Chondrocyte (in vitro differentiated cells): ENCODE measurements at regions not wholly inside any gene's neighbourhood (a gene's known extent, or its start where the extent isn't known, plus 50 kb on each side); places are given as distances from the start of the nearest gene placed in this dataset.
"Not testable (repeated sequence)": the region's sequence is repeated elsewhere in the genome, so short reads cannot be mapped to it uniquely, and the experiment has no call there.

Experiments
- DNase-seq: peaks from one replicate; pipeline ENCODE4 v3.0.0; 2021; ENCODE audit warnings: mixed read lengths, low spot score
- H3K27ac Mint-ChIP-seq: one replicate; pipeline ENCODE4 v1.8.0; 2021; ENCODE audit warnings: mild to moderate bottlenecking, moderate library complexity, mixed read lengths; ENCODE audit not compliant: unreplicated experiment
- H3K27me3 Mint-ChIP-seq: 2 replicates; pipeline ENCODE4 v1.8.0; 2021; ENCODE audit warnings: low read depth, mixed read lengths
- H3K36me3 Mint-ChIP-seq: 2 replicates; pipeline ENCODE4 v1.8.0; 2021; ENCODE audit warnings: low read depth, mixed read lengths
- H3K4me1 Mint-ChIP-seq: 2 replicates; pipeline ENCODE4 v1.8.0; 2021; ENCODE audit warnings: low read depth, mild to moderate bottlenecking, mixed read lengths
- H3K4me3 Mint-ChIP-seq: one replicate; pipeline ENCODE4 v1.8.0; 2021; ENCODE audit warnings: mild to moderate bottlenecking, moderate library complexity, mixed read lengths; ENCODE audit not compliant: unreplicated experiment
- H3K9me3 Mint-ChIP-seq: 2 replicates; pipeline ENCODE4 v1.8.0; 2021; ENCODE audit warnings: low read depth, mixed read lengths
- TF ChIP-seq, protein P1 (sequence below): fragments of 200-600 bp; sonication (generic); IDR thresholded peaks from 2 replicates; pipeline ENCODE4 v1.5.0; 2021; ENCODE audit warnings: antibody characterized with exemption, mild to moderate bottlenecking, moderate library complexity

DNA sequence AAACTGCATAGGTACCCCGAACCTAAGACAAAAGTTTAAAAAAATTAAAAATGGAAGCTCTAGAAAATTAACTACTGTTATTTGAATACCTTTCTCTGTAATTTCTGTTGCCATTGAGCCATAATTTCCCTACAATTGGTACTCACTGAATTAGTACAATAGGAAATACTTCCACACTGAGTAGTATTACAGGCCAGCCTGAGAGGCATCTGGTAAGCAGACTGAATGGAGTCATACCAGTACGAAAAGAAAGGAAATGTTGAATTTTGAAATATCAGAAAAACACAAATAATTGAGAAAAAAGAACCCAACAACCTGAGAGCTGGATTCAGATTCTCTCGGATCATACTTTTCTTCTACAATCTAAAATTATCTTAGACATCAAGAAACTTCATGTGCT lies 791.3 kb downstream of the TENT5A start:
- H3K27me3 Mint-ChIP-seq, result peaks cover 2% of the 10 kb centered on the region
- DNase-seq, result no peak
- no peaks in the 10 kb centered on the region for H3K36me3 Mint-ChIP-seq
- TF ChIP-seq, protein P1, sequence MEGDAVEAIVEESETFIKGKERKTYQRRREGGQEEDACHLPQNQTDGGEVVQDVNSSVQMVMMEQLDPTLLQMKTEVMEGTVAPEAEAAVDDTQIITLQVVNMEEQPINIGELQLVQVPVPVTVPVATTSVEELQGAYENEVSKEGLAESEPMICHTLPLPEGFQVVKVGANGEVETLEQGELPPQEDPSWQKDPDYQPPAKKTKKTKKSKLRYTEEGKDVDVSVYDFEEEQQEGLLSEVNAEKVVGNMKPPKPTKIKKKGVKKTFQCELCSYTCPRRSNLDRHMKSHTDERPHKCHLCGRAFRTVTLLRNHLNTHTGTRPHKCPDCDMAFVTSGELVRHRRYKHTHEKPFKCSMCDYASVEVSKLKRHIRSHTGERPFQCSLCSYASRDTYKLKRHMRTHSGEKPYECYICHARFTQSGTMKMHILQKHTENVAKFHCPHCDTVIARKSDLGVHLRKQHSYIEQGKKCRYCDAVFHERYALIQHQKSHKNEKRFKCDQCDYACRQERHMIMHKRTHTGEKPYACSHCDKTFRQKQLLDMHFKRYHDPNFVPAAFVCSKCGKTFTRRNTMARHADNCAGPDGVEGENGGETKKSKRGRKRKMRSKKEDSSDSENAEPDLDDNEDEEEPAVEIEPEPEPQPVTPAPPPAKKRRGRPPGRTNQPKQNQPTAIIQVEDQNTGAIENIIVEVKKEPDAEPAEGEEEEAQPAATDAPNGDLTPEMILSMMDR, result no peak
- no peak overlapping the region for H3K27ac Mint-ChIP-seq
- H3K9me3 Mint-ChIP-seq, result peaks cover 6% of the 10 kb centered on the region
- H3K4me1 Mint-ChIP-seq, result no peaks in the 10 kb centered on the region
- H3K4me3 Mint-ChIP-seq, result no peak overlapping the region

DNA sequence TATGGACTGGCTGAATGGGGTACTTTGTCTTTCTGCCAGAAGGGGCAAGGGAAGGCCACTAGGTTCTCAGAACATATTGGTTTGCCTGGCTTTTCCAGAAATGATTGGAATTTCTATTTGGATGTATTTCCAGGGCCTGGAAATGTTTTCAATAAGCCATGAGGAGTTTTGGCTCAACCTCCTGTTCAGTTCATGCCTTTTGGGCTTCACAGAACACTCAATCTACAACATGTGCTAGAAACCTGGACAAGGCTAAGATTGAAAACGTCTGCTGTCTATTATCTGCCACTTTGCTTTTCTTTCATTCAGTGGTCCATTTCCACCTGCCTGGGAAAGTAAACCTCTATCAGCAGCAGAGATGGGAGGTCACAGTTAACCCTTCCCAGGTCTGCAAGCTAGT lies 793.4 kb downstream of the TENT5A start:
- no peaks in the 10 kb centered on the region for H3K36me3 Mint-ChIP-seq
- TF ChIP-seq, protein P1, result no peak
- peaks cover 4% of the 10 kb centered on the region for H3K27me3 Mint-ChIP-seq
- no peak for DNase-seq
- no peaks in the 10 kb centered on the region for H3K4me1 Mint-ChIP-seq
- H3K9me3 Mint-ChIP-seq, result no peaks in the 10 kb centered on the region
- H3K27ac Mint-ChIP-seq, result no peak overlapping the region
- H3K4me3 Mint-ChIP-seq, result no peak overlapping the region

DNA sequence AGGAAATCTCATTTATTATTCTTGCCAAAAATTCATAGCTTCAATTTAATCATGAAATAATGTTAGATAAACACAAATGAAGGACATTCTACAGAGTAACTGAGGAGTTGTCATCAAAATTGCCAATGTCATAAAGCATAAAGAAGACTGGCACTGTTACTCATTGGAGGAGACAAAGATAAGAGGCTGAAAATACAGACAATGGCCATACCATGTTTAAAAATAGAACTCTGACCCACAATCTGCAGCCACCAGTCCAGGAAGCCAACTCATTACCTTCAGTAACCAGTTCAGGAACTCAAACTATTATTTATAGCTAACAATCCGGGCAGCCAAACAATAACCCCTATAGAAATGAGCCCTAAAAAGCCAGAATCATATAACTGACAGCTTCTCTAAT lies 795.6 kb downstream of the TENT5A start:
- peaks cover 4% of the 10 kb centered on the region for H3K27me3 Mint-ChIP-seq
- H3K4me1 Mint-ChIP-seq, result no peaks in the 10 kb centered on the region
- no peaks in the 10 kb centered on the region for H3K36me3 Mint-ChIP-seq
- no peaks in the 10 kb centered on the region for H3K9me3 Mint-ChIP-seq
- TF ChIP-seq, protein P1, result no peak
- H3K27ac Mint-ChIP-seq, result no peak overlapping the region
- no peak for DNase-seq
- no peak overlapping the region for H3K4me3 Mint-ChIP-seq

DNA sequence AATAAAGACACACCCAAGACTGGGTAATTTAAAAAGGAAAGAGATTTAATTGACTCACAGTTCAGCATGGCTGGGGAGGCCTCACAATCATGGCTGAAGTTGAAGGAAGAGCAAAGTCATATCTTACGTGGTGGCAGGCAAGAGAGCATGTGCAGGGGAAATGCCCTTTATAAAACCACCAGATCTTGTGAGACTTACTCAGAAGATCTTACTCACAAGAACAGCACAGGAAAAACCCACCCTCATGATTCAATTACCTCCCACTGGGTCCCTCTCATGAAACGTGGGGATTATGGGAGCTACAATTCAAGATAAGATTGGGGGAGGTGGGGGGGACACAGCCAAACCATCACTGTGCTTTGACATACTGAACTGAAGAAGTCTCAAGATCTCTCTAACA lies 800.0 kb downstream of the TENT5A start:
- H3K27ac Mint-ChIP-seq, H3K9me3 Mint-ChIP-seq, H3K36me3 Mint-ChIP-seq, H3K4me3 Mint-ChIP-seq, H3K4me1 Mint-ChIP-seq, H3K27me3 Mint-ChIP-seq, DNase-seq: not testable (repeated sequence)

DNA sequence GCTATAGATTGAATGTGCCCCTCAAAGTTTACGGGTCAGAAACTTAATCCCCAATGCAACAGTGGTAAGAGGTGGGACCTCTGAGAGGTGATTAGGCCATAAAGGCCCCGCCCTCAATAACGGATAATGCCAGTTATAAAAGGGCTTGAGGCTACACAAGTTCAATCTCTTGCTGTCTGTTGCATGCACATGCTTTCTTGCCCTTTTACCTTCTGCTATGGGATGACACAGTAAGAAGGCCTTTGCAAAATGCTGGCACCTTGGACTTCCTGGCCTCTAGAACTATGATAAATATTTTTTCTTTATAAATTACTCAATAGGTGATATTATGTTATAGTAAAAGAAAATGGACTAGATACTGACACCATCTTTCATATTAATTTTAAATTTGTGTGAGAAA lies 806.1 kb downstream of the TENT5A start:
- H3K4me3 Mint-ChIP-seq, result no peak overlapping the region
- no peaks in the 10 kb centered on the region for H3K27me3 Mint-ChIP-seq
- DNase-seq, result no peak
- TF ChIP-seq, protein P1, result no peak
- H3K9me3 Mint-ChIP-seq, result no peaks in the 10 kb centered on the region
- H3K27ac Mint-ChIP-seq, result no peak overlapping the region
- no peaks in the 10 kb centered on the region for H3K36me3 Mint-ChIP-seq
- peaks cover 4% of the 10 kb centered on the region for H3K4me1 Mint-ChIP-seq

DNA sequence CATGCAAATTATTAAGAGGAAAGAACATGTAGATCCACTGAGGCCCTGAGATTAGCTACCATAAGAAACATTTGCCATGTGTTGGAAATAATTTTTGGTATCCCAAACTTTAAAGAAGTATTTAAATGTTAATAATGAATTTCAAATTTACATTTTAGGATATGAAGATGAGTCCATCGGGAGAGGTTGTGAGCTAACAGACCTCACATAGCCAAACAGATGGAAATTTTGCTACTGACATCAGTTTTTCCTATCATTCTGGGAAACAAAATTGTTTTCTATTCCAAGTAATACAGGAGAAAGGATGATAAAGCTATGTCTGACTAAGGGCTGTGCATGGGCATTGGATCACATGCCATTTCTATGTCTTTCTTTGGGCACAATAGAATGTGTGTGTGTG lies 809.6 kb downstream of the TENT5A start:
- H3K4me3 Mint-ChIP-seq, result no peak overlapping the region
- H3K27ac Mint-ChIP-seq, result no peak overlapping the region
- no peaks in the 10 kb centered on the region for H3K36me3 Mint-ChIP-seq
- TF ChIP-seq, protein P1, result no peak
- H3K4me1 Mint-ChIP-seq, result peaks cover 9% of the 10 kb centered on the region
- peaks cover 1% of the 10 kb centered on the region for H3K9me3 Mint-ChIP-seq
- DNase-seq, result no peak
- H3K27me3 Mint-ChIP-seq, result no peaks in the 10 kb centered on the region
